ENCODE measurements at regions not wholly inside any gene's neighbourhood (a gene's known extent, or its start where the extent isn't known, plus 50 kb on each side); places are given as distances from the start of the nearest gene placed in this dataset.

GRCh38 chr20:7210910-7211309 lies 443.4 kb downstream of the BMP2 start:
- H3K14ac ChIP-seq (replicated peaks; ENCODE audit: low read depth, low read length): no peak overlapping the region
- CTCF ChIA-PET: no interaction called here

More at GRCh38 chr20:7210910-7211309, 443.4 kb downstream of the BMP2 start:
- H3K9me3 ChIP-seq (ENCODE audit: control insufficient read depth, insufficient read depth, low read length): peaks cover 2% of the 10 kb centered on the region
- H3K4me3 ChIP-seq (ENCODE audit: insufficient read depth, low read depth, low read length): no peak overlapping the region
- no peak overlapping the region for H4K5ac ChIP-seq (ENCODE audit: low read depth, low read length)
- no peaks in the 10 kb centered on the region for H3K9me1 ChIP-seq (ENCODE audit: insufficient read depth, low read length)
- intact Hi-C loops (cut with micrococcal nuclease) (no loop called here), in situ Hi-C loops (cut with MboI; ENCODE audit: low sequenced_read_pairs) (no loop called here), dilution Hi-C loops (cut with HindIII; ENCODE audit: low sequenced_read_pairs, unreplicated experiment) (no loop called here)
- no peaks in the 10 kb centered on the region for H4K20me1 ChIP-seq (ENCODE audit: insufficient read depth, low read length)
- no peak overlapping the region for H3K18ac ChIP-seq (ENCODE audit: low read depth, low read length)
- H2AFZ ChIP-seq (replicated peaks; ENCODE audit: low read length, poor library complexity): no peak overlapping the region
- H2BK20ac ChIP-seq (ENCODE audit: low read depth, low read length): no peak overlapping the region
- H2AK5ac ChIP-seq (ENCODE audit: low read depth, low read length): no peak overlapping the region
- no peak overlapping the region for H3K9ac ChIP-seq (ENCODE audit: low read depth, low read length)
- H2BK120ac ChIP-seq (ENCODE audit: low read depth, low read length): no peak overlapping the region
- no peak overlapping the region for H3K4ac ChIP-seq (ENCODE audit: low read depth, low read length)
- no peak overlapping the region for H4K91ac ChIP-seq (ENCODE audit: insufficient read depth, low read depth, low read length)
- TF ChIP-seq MXI1 (IDR thresholded peaks at IDR 0.05; ENCODE audit: borderline replicate concordance, low read depth, low read length) (no peak), USF2 (IDR thresholded peaks at IDR 0.05; ENCODE audit: low read depth, low read length) (no peak), ELK1 (IDR thresholded peaks at IDR 0.05; ENCODE audit: borderline replicate concordance, low read depth, low read length) (no peak), MAZ (IDR thresholded peaks at IDR 0.05; ENCODE audit: borderline replicate concordance, low read depth, low read length) (no peak), RAD21 (IDR thresholded peaks at IDR 0.05; ENCODE audit: low read length) (no peak), CEBPB (IDR thresholded peaks at IDR 0.05; ENCODE audit: low read depth, low read length) (no peak), RCOR1 (IDR thresholded peaks at IDR 0.05; ENCODE audit: insufficient replicate concordance, low read length) (no peak), SMC3 (IDR thresholded peaks at IDR 0.05; ENCODE audit: low read depth, low read length) (no peak), FOS (IDR thresholded peaks at IDR 0.05; ENCODE audit: low read depth, low read length) (no peak)
- H4K8ac ChIP-seq (ENCODE audit: low read depth in 2 of 2, low read length in 2 of 2): no peak overlapping the region
- H3K27me3 ChIP-seq (ENCODE audit: control insufficient read depth, insufficient read depth, low read length): no peaks in the 10 kb centered on the region
- H3K56ac ChIP-seq (ENCODE audit: extremely low read depth, insufficient read depth, low read length): no peak overlapping the region
- H3K4me1 ChIP-seq (ENCODE audit: control insufficient read depth, insufficient read depth, low read length): no peaks in the 10 kb centered on the region
- ATAC-seq (ENCODE audit: low read depth) (no peak), DNase-seq (no peak)
- H2BK5ac ChIP-seq (ENCODE audit: low read depth, low read length, poor library complexity, severe bottlenecking): no peak overlapping the region
- no peak overlapping the region for H3K23ac ChIP-seq (ENCODE audit: low read depth, low read length)
- no TSS peak for BruUV-seq (replicated peaks)
- no peak overlapping the region for H3K4me2 ChIP-seq (ENCODE audit: low read depth, low read length)
- POLR2A ChIA-PET (ENCODE audit: unreplicated experiment): no interaction called here
- H2AK9ac ChIP-seq (replicated peaks; ENCODE audit: low read depth, low read length, poor library complexity): no peak overlapping the region
- no peak overlapping the region for H3K27ac ChIP-seq (ENCODE audit: insufficient read depth, low read length)
- no CpG with 5 or more reads among the region's 4 CpGs for WGBS, 2 experiments (ENCODE audit: extremely low coverage in 2 of 2, insufficient read length in 1 of 2)
- H3K79me1 ChIP-seq (ENCODE audit: low read depth in 1 of 2, low read length in 2 of 2): no peaks in the 10 kb centered on the region
- no peaks in the 10 kb centered on the region for H3K36me3 ChIP-seq (ENCODE audit: control insufficient read depth, insufficient read depth, low read length)
- H2BK15ac ChIP-seq (ENCODE audit: low read depth, low read length): no peak overlapping the region
